ENCODE measurements at regions not wholly inside any gene's neighbourhood (a gene's known extent, or its start where the extent isn't known, plus 50 kb on each side); places are given as distances from the start of the nearest gene placed in this dataset.

GRCh38 chr11:34825315-34825669, 90.9 kb downstream of the APIP start:
- no peak for TF ChIP-seq POLR2A (IDR thresholded peaks at IDR 0.05; ENCODE audit: low read depth, low read length)
- no peak for TF ChIP-seq PAX5 (IDR thresholded peaks at IDR 0.05; ENCODE audit: insufficient read depth, low read length, severe bottlenecking)
- no peak for TF ChIP-seq POLR2AphosphoS5 (IDR thresholded peaks at IDR 0.05; ENCODE audit: low read depth, low read length)
- TF ChIP-seq TAF1 (IDR thresholded peaks at IDR 0.05; ENCODE audit: low read depth, low read length) = no peak
- TF ChIP-seq POU2F2 (IDR thresholded peaks at IDR 0.05; ENCODE audit: low read depth, low read length) = no peak
